Body of pancreas (tissue), 4 donors: ENCODE measurements at regions not wholly inside any gene's neighbourhood (a gene's known extent, or its start where the extent isn't known, plus 50 kb on each side); places are given as distances from the start of the nearest gene placed in this dataset.

Experiments used
- ATAC-seq: fragments of 150-250 bp; one replicate; pipeline ENCODE4 v1.9.1; 2016
- DNase-seq, 4 donors: peaks; one replicate each; pipeline ENCODE4 v3.0.0-alpha.2; 2019
- H3K27ac ChIP-seq, 4 donors: fragments of 200-600 bp; sonication (generic); 1 replicate in 3 of 4; 2 replicates in 1 of 4; pipeline versions ENCODE4 v1.5.1 to v1.6.1; 2016 to 2019; ENCODE audit warnings: mild to moderate bottlenecking in 1 of 4, mixed read lengths in 1 of 4, moderate library complexity in 1 of 4
- H3K27me3 ChIP-seq, 2 donors: fragments of 200-600 bp; sonication (generic); one replicate each; pipeline ENCODE4 v1.6.0; 2016; ENCODE audit warnings: mild to moderate bottlenecking in 1 of 2
- H3K36me3 ChIP-seq, 2 donors: fragments of 200-600 bp; sonication (generic); replicated peaks in 1 of 2; 2 replicates each; pipeline ENCODE4 v1.5.1; 2016; ENCODE audit warnings: low read depth in 2 of 2; ENCODE audit not compliant: insufficient read depth in 1 of 2
- H3K4me1 ChIP-seq: fragments of 200-600 bp; sonication (generic); one replicate; pipeline ENCODE4 v1.6.0; 2016
- H3K4me3 ChIP-seq, 2 donors: fragments of 200-600 bp; sonication (generic); 1 replicate in 1 of 2; 2 replicates in 1 of 2; pipeline ENCODE4 v1.5.1; 2016 to 2019
- H3K9me3 ChIP-seq, 3 donors: fragments of 200-600 bp; sonication (generic); 1 replicate in 2 of 3; 2 replicates in 1 of 3; pipeline ENCODE4 v1.5.1; 2016
- POLR2A ChIP-seq, 3 donors: fragments of 450-650 bp; IDR thresholded peaks; one replicate each; pipeline ENCODE4 v1.6.1; 2016; ENCODE audit warnings: antibody characterized with exemption in 3 of 3, mild to moderate bottlenecking in 2 of 3
- WGBS, 2 donors: methylation state at CpG; one replicate each; pipeline ENCODE4 v1.1.5; 2017; 5-methylcytosine and 5-hydroxymethylcytosine counted together
- intact Hi-C: fragments of 100-400 bp; cut with DNase I; formaldehyde crosslinking; loops from one replicate; pipeline ENCODE4 v1.15.1; 2023
- TF ChIP-seq, protein P1 (sequence below), 7 experiments: fragments of 450-650 bp in 4 of 7; fragments of 200-600 bp in 3 of 7; sonication (generic) in 3 of 7; IDR thresholded peaks; one replicate each; pipeline ENCODE4 v1.5.1; 2016 to 2019; ENCODE audit warnings: antibody characterized with exemption in 7 of 7

- Histone ChIP-seq H3K27me3 (no peaks in the 10 kb centered on the region), H3K4me1 (no peaks in the 10 kb centered on the region), H3K9me3 (no peaks in the 10 kb centered on the region), H3K36me3 (no peaks in the 10 kb centered on the region), H3K4me3 (no peak overlapping the region), H3K27ac (no peak overlapping the region)
- intact Hi-C loops: no loop called here
- WGBS, 2 donors: 9 to 10% methylated on average over 4 of the region's 4 CpGs
- DNase-seq (no peak), ATAC-seq (no peak)
- TF ChIP-seq, protein P1, sequence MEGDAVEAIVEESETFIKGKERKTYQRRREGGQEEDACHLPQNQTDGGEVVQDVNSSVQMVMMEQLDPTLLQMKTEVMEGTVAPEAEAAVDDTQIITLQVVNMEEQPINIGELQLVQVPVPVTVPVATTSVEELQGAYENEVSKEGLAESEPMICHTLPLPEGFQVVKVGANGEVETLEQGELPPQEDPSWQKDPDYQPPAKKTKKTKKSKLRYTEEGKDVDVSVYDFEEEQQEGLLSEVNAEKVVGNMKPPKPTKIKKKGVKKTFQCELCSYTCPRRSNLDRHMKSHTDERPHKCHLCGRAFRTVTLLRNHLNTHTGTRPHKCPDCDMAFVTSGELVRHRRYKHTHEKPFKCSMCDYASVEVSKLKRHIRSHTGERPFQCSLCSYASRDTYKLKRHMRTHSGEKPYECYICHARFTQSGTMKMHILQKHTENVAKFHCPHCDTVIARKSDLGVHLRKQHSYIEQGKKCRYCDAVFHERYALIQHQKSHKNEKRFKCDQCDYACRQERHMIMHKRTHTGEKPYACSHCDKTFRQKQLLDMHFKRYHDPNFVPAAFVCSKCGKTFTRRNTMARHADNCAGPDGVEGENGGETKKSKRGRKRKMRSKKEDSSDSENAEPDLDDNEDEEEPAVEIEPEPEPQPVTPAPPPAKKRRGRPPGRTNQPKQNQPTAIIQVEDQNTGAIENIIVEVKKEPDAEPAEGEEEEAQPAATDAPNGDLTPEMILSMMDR (IDR thresholded peaks at IDR 0.05): no peak
- no peak for TF ChIP-seq POLR2A (IDR thresholded peaks at IDR 0.05)
Observed at GRCh38 chr9:22898591-22898990, 452.0 kb downstream of the DMRTA1 start.

DNA sequence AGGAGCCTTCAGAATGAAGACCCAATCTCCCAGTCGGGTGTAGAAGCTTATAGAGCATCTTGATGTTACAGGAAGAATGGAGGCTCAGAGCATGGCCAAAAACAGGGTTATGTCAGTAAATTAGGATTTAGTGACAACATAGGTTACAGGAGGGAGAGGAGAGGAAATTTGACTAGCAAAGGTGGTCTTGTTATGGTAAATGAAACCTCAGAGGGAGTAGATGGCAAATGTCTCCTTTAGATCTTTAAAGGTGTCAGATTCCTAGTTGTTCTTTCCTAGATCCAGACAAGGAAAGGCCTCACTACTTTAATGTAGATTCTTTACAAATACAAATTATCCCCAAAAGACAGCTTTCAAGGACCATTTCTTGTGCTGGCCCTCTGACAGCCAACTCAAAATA, 465.0 kb downstream of the DMRTA1 start:
- no peaks in the 10 kb centered on the region for H3K4me1 ChIP-seq
- no peak overlapping the region for H3K4me3 ChIP-seq
- DNase-seq (no peak), ATAC-seq (no peak)
- intact Hi-C loops: no loop called here
- TF ChIP-seq POLR2A (IDR thresholded peaks at IDR 0.05): no peak
- TF ChIP-seq, protein P1 (IDR thresholded peaks at IDR 0.05): no peak
- H3K27ac ChIP-seq: no peak overlapping the region
- 29 to 53% methylated on average over 1 of the region's 1 CpG for WGBS, 2 donors
- H3K27me3 ChIP-seq: no peaks in the 10 kb centered on the region
- no peaks in the 10 kb centered on the region for H3K36me3 ChIP-seq
- no peaks in the 10 kb centered on the region for H3K9me3 ChIP-seq

DNA sequence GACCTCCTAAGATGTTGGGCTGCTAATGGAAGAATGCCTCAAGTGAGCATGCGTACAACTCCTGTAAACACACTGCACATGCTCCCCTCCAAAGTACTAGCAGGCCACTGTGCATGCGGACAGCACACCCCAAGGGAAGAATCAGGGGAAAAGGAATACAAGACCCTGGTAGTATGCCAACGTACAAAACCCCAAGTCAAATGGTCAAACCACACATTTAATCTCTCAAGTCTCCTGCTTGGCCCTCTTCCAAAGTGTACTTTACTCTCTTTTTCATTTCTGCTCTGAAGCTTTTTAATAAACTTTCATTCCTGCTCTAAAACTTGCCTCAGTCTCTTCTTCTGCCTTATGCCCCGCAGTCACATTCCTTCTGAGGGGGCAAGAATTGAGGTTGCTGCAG, 466.4 kb downstream of the DMRTA1 start:
- no peak for TF ChIP-seq POLR2A (IDR thresholded peaks at IDR 0.05)
- TF ChIP-seq, protein P1 (IDR thresholded peaks at IDR 0.05): no peak
- WGBS, 2 donors: 45 to 56% methylated on average over 4 of the region's 4 CpGs
- ATAC-seq (no peak), DNase-seq (no peak)
- Histone ChIP-seq H3K4me3 (no peak overlapping the region), H3K4me1 (no peaks in the 10 kb centered on the region), H3K36me3 (no peaks in the 10 kb centered on the region), H3K9me3 (no peaks in the 10 kb centered on the region), H3K27me3 (no peaks in the 10 kb centered on the region), H3K27ac (no peak overlapping the region)
- intact Hi-C loops: no loop called here

- intact Hi-C loops: no loop called here
- Histone ChIP-seq H3K4me1 (no peaks in the 10 kb centered on the region), H3K9me3 (no peaks in the 10 kb centered on the region), H3K4me3 (no peak overlapping the region), H3K27ac (no peak overlapping the region), H3K27me3 (no peaks in the 10 kb centered on the region), H3K36me3 (no peaks in the 10 kb centered on the region)
- TF ChIP-seq, protein P1 (IDR thresholded peaks at IDR 0.05): no peak
- no peak for TF ChIP-seq POLR2A (IDR thresholded peaks at IDR 0.05)
- no peak for ATAC-seq
- DNase-seq: no peak
- WGBS, 2 donors: 20 to 34% methylated on average over 4 of the region's 4 CpGs
Observed at GRCh38 chr9:22913518-22913917, 466.9 kb downstream of the DMRTA1 start.

- intact Hi-C loops: no loop called here
- Histone ChIP-seq H3K36me3 (no peaks in the 10 kb centered on the region), H3K4me3 (no peak overlapping the region), H3K27me3 (no peaks in the 10 kb centered on the region), H3K9me3 (no peaks in the 10 kb centered on the region), H3K27ac (no peak overlapping the region), H3K4me1 (no peaks in the 10 kb centered on the region)
- no peak for TF ChIP-seq POLR2A (IDR thresholded peaks at IDR 0.05)
- WGBS, 2 donors: 36 to 37% methylated on average over 2 of the region's 2 CpGs
- DNase-seq (no peak), ATAC-seq (no peak)
Observed at GRCh38 chr9:22916148-22916547, 469.5 kb downstream of the DMRTA1 start.
